AG08395 (cell line): ENCODE measurements at regions not wholly inside any gene's neighbourhood (a gene's known extent, or its start where the extent isn't known, plus 50 kb on each side); places are given as distances from the start of the nearest gene placed in this dataset.
"Not testable (repeated sequence)": the region's sequence is repeated elsewhere in the genome, so short reads cannot be mapped to it uniquely, and the experiment has no call there.

Source experiments
- DNase-seq: peaks from one replicate; pipeline ENCODE4 v3.0.0; 2012; ENCODE audit warnings: mixed read lengths, low spot score

DNA sequence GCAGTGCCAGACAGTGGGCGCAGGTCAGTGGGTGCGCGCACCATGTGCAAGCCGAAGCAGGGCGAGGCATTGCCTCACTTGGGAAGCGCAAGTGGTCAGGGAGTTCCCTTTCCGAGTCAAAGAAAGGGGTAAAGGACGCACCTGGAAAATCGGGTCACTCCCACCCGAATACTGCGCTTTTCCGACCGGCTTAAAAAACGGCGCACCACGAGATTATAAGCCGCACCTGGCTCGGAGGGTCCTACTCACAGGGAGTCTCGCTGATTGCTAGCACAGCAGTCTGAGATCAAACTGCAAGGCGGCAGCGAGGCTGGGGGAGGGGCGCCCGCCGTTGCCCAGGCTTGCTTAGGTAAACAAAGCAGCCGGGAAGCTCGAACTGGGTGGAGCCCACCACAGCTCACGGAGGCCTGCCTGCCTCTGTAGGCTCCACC lies 77.9 kb downstream of the NR4A2 start:
- not testable (repeated sequence) for DNase-seq

DNA sequence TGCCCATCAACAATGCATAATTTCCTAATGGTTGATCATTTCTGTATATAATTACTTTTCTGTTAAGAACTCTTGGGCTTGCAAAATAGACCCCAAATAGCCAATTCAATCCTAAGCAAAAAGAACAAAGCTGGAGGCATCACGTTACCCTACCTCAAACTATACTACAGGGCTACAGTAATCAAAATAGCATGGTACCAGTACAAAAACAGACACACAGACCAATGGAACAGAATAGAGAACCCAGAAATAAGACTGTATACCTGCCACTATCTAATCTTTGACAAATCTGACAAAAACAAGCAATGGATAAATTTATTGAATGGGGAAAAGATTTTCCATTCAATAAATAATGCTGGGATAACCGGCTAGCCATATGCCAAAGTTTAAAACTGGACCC lies 78.8 kb downstream of the NR4A2 start:
- DNase-seq = no peak

DNA sequence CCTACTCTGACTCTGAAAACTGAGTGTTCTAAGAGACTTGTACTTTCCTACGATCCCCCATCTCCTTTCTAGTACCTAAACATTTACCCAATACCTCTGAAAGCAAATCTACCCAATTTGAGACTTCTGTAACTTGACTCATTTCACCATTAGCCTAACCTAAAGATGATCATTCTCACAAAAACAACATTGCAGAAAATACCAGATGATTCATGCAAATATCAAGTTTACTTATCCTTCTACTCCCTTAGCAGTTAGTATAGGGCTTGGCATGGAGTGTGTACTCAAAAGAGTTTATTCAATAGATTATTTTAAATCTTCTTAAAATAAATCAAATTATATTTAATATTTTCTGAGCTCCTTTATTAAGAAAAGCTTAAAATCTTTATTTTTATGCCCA lies 89.6 kb downstream of the NR4A2 start:
- no peak for DNase-seq

DNA sequence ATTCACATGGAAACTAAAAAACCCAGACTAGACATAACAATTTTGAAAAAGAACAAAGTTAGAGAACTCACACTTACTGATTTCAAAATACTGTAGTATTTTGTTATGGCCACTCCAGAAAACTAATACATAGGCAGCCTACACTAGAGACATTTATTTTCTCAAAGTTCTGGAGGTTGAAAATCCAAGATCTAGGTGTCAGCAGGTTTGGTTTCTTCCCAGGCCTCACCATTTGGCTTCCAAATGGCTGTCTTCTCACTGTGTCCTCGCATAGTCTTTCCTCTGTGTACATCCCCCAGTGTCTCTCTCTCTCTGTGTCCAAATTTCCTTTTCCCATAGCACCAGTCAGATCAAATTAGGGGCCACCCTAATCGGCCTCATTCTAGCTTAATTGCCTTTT lies 95.0 kb downstream of the NR4A2 start:
- DNase-seq = no peak

DNA sequence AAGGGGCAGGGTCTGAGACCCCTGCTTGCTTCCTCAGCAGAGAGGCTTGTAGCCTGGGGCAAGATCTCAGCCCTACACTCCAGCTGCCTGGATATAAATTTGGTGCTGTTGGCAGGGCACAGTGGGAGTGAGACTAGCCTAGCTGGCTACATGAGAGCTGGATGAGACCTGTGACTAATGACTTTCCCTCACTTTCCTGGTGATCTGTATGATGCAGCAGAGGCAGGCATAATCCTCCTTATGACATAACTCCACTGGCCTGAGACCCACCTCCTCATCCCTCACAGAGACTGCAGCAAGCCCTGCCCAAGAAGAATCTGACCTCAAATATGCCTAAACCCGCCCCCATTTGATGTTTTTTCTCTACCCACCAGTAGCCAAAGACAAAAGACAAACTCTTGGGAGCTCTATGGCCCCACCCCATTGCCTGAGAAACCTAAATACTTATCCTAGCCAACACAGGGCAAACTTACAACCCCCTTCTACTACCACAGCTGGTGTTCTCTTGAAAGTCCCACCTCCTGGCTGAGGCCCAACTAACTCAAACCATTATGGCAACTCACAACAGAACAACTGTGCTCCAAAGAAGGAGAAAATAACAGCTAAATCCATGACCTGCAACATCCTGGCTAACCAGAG lies 102.7 kb downstream of the NR4A2 start:
- no peak for DNase-seq

DNA sequence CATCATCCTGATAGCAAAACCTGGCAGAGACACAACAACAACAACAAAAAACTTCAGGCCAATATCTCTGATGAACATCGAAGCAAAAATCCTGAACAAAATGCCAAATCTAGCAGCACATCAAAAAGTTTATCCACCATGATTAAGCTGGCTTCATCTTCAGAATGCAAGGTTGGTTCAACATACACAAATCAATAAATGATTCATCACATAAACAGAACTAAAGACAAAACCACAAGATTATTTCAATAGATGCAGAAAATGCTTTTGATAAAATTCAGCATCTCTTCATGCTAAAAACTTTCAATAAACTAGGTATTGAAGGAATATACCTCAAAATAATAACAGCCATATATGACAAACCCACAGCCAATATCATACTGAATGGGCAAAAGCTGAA lies 109.2 kb downstream of the NR4A2 start:
- DNase-seq = not testable (repeated sequence)

DNA sequence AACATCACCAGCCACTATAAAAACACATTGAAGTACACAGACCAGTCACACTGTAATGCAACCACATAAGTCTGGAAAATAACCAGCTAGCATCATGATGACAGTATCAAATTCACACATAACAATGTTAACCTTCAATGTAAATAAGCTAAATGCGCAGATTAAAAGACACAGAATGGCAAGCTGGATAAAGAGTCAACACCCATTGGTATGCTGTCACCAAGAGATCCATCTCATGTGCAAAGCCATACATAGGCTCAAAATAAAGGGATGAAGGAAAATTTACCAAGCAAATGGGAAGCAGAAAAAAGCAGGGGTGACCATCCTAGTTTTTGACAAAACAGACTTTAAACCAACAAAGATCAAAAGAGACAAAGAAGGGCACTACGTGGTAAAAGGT lies 110.8 kb downstream of the NR4A2 start:
- DNase-seq = no peak

DNA sequence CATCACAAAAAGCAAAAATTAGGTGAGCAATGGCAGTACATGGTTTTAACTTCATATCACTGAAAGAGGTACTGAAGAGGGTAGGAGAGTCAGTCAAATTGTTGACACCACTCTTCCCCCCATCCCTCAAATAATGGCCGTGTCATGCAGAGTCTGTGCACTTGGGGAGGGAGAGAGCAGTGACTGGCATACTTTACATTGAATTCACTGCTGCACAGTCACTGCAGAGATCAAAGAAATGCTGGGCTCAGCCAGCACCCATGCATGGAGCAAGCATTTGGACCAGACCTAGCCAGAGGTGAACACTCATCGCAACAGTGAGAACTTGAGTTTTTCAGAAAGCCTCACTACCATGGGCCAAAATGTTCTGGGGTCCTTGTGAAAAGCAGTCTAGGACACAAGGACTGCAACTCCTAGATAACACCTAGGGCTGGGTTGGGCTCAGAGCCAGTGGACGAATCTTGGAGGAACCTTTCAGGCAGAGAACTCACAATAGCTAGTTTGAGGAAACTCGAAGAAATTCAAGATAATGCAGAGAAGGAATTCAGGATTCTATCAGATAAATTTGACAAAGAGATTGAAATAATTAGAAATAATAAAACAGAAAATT lies 112.9 kb downstream of the NR4A2 start:
- DNase-seq = no peak

DNA sequence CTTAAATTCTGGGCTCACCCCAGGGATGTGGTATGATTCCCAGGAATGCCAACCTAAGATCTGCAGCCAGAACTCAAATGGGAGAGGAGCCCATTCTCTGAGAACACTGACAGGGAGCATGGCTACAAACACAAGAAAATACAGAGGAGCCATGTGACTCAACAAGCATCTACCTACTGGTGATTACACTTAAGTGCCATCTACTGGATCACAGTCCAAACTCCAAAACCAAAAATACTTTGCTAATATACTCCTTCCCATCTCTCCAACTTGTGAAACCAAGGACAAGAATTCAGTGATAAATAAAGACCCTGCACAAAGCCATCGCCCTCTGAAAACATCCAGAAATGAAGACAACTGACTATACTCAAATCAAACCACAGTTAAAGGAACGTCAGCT lies 116.9 kb downstream of the NR4A2 start:
- no peak for DNase-seq

DNA sequence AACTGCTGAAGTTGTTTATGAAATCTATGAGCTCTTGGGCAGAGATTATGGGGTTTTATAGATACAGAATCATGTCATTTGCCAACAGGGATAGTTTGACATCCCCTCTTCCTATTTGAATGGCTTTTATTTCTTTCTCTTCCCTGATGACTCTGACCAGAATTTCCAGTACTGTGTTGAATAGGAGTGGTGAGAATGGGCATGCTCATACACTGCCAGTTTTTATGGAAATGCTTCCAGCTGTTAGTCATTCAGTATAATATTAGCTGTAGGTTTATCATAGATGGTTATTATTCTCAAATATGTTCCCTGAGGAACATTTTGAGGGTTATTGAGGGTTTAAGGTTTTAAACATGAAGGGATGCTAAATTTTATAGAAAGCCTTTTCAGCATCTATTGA lies 121.2 kb downstream of the NR4A2 start:
- no peak for DNase-seq

DNA sequence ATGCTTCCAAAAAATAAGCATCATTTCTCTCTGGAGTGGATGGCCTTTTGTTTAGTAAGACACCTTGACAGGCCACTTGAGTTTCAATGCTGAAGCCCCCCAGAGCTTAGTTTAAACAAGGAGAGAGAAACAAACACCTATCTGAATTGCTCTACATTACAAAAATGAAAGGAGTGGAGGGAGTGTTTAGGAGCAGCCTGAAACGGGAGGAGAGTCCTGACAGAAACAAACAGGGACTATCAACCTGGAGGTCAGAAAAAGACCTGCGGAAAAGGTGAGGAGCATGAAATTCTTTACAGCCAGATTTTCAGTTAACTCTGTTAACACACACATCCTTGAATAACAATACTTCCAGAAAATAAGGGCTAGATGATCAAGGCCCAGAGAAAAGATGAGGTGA lies 126.2 kb downstream of the NR4A2 start:
- no peak for DNase-seq

DNA sequence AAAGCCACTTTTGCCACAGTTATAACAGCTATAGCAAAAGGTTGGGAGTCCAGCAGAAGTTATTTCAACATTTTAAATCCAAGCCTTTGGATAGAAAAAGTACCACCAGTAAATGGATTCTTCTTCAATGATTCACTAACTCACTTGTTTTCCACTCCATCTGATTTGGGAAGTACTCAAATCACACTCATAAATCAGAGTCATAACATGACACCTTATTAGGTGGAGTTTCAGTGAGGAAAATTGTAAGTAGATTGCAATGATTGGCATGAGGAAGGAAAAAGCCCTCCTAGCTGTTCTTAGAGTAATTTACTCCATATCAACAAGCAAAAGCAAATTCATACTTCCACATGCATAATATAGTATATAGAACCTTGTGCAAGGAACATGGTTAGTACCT lies 132.9 kb downstream of the NR4A2 start:
- DNase-seq = no peak

DNA sequence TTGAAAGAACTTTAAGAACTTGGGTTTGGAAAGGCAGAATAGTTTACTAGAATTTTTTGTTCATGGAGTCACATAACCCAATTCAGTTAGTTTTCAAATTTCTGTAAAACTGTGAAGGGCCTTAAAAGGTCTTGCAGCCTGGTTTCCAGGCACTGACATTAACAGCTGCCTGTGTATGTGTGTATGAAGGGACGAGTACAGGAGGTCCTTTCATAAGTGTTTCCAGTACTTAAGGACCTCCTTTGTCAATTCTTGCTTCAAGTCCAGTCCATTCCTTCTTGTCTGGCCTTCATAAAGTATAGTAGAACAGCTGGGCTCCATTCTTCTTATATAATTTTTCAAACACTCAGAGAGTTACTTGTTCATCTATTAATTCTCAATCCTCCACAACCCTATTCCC lies 136.5 kb downstream of the NR4A2 start:
- no peak for DNase-seq

DNA sequence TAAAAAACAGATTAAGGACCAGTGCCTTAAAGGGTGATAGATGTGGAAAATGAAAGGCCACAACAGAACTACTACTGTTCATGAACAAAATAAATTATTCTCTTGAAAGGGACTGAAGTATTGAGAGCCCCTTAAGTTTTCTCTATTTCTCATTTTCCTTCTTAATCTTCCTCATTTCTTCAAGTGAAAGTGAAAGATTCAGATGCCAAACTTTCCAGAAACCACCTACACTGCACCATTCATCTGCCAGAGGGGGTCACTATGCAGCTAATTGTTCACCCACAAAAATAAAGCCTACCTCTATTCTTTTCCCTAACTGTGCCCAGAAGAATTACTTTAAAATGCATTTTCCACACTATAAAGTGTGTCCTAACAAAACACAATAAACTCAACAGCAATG lies 140.1 kb downstream of the NR4A2 start:
- no peak for DNase-seq

DNA sequence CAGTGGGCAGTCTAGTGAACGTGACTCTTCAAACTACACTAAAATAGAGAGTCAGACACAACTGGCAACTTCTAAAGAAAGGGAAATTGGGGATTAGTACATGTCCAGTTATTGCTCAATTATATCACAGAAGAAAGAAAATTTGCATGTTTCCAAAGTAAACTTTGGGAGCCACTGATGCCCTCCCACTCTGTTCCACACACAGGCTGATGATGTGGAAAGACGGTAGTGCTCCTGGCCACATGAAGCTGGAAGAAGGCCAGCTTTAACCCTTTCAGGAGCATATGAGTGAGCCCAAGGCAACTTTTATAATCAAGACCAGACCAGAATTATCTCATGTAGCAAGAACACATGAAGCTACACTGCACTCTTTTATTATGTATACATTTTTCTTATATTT lies 141.0 kb downstream of the NR4A2 start:
- no peak for DNase-seq

DNA sequence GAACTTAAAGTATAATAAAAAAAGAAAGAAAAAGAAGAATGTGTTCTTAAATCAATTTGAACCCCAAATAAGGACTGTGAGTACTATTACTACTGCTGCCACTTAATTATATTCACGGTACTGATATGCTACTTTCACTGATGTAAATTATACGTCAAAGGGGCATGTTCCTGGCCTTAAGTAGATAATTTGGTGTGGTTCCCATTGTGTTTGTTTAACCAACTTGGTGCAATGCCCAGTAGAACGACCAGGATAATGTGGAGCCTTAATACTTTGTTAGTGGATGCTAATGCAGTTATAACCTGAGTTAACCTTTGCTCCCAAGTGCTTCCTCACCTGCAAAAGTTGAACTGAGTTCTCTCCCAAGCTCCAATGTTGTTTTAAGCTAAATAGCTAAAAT lies 142.0 kb downstream of the NR4A2 start:
- no peak for DNase-seq

DNA sequence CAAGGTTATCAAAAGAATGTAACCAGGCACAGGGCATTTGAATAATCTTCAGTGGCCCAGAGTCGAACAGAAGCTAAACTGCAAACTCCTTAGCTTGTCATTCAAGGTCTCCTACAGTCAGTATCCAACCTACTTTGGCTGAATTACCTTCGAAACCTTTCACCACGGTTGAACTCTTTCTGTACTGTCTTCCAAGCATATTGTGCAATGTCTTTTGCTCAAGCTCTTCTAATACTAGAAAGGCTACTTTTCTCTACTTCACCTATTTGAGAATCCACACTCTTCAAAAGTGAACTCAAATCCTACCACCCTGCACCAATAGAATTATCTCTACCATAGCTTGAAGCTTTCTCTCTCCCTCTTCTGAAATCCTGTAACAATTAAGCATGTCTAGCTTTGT lies 142.9 kb downstream of the NR4A2 start:
- DNase-seq = no peak

DNA sequence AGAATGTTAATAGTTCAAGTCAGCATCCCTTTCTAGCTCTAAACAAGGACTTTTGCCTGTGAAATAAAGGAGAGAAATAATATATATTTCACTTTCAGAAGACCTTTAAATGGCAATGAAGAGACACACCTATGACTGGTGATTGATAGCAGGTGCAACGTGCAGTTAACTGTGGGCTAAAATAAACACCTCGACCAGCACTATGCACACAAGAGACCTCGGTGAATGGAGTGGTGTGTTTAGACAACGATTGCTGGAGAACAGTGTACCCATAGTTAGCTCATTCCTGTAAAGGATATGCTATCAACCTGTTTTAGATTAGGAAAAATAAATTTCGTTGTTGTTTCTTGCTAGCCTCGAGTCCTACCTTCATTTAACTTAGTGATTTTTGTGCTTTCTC lies 143.4 kb downstream of the NR4A2 start:
- DNase-seq = no peak

DNA sequence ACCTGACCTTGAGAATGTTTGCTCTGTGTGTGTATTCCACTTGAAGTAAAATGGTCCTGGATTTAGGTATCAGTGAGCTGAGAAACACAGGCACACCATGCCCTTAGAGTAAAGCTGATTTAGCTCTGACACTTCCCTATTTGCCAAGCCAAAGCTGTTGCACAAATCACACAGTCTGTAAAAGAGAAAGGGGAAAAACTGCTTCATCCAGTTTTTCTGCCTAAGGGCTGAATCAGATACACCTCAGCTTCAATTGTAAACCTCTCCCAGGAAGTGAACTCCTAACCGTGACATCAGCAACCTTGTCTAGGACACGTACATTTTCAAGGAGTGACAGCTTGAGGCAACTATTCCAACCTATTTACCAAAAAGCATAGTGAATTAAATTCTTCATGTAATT lies 150.4 kb downstream of the NR4A2 start:
- no peak for DNase-seq

DNA sequence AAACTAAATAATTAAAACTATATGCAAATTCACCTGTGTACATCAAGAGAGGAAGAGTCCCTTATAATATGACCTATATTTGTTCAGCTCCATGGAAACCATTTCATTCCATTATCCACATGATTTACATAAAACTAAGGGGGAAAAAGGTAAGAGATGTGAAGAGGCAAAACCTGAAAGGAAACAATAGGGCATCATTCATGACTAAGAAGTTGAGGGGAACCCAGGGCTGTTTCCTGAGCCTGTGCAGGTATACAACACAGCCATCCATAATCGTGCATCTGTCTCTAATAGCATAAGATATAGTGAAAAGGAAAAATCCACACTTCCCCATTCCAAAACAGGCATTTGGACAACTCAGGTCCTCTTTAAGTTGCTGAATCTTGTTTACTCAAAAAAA lies 151.3 kb downstream of the NR4A2 start:
- no peak for DNase-seq

DNA sequence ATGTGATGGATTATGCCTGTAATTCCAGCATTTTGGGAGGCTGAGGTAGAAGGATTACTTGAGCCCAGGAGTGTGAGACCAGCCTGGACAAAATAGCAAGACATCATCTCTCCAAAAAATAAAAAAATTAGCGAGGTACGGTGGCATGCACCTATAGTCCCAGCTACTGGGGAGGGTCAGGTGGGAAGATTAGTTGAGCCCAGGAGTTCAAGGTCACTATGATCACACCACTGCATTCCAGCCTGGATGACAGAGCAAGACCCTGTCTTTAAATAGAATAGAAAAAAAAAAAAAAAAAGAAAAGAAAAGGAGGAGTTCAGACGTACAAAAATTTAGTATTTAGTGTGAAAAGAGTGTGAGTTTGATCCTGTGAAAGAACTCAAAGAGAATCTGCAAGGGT lies 154.9 kb downstream of the NR4A2 start:
- no peak for DNase-seq

DNA sequence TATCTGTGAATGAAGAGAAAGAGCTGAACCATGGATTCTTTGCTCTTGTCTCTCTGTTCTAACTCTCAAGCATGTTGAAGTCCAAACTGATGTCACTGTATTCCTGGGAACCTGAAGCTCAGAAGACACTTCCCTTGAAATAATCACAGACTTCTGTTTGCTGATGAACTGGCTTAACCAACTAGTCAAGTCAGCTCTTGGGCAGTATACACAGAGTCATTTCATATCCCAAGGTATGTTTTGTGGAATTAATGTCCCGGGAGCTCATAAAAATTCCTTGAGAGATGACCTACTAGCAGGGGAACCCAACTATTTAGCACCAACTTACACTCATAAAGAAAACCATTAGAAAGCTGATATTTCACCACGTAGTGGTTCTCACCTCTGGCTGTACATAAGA lies 156.6 kb downstream of the NR4A2 start:
- DNase-seq = no peak

DNA sequence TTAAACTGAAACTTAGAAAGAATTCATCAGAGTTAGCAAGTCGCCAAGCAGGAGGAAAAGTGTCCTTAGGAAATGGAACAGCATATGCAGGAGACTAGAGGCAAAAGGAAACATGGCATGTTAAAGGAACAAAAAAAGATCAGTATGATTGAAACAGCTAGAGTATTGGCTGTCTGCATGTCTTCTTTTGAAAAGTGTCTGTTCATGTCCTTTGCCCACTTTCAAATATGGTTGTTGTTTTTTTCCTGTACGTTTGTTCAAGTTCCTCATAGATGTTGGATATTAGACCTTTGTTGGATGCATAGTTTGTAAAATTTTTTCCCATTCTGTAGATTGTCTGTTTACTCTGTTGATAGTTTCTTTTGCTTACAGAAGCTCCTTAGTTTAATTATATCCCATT lies 161.6 kb downstream of the NR4A2 start:
- DNase-seq = no peak

DNA sequence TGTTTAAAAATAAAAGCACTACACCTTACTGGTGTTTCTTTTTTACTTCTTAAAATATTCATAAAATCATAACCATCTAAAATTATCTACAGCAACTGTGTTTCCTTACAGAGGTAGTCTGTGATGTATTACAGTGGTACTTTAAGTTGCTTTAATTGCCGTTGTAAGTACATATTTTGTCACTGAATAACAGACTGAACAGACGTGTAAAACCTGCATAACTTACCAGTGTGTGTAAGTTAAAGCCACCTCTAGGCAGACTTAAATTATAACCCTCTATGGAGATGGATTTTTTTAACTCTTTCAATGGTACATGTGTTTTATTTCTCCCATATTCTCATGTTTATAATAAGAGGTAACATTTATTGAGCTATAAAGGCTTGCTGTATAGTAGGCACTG lies 166.8 kb downstream of the NR4A2 start:
- DNase-seq = no peak
